Neural cell (in vitro differentiated cells): ENCODE measurements at regions not wholly inside any gene's neighbourhood (a gene's known extent, or its start where the extent isn't known, plus 50 kb on each side); places are given as distances from the start of the nearest gene placed in this dataset.

Experiments
- EP300 ChIP-seq: fragments of 450-650 bp; conservative IDR thresholded peaks from 2 replicates; pipeline ENCODE4 v1.6.1; 2014; ENCODE audit warnings: antibody characterized with exemption, mild to moderate bottlenecking, moderate library complexity; ENCODE audit not compliant: poor library complexity, severe bottlenecking
- EZH2 ChIP-seq: fragments of 200-600, 300-800 bp; shearing (Covaris generic), sonication (generic); IDR thresholded peaks from 2 replicates; pipeline ENCODE4 v1.6.1; 2014; ENCODE audit warnings: antibody characterized with exemption, low read length, borderline replicate concordance, mild to moderate bottlenecking; ENCODE audit not compliant: insufficient read depth, poor library complexity, severe bottlenecking
- MXI1 ChIP-seq: fragments of 450-650 bp; conservative IDR thresholded peaks from 2 replicates; pipeline ENCODE4 v1.6.1; 2014; ENCODE audit warnings: antibody characterized with exemption, mild to moderate bottlenecking; ENCODE audit not compliant: poor library complexity, severe bottlenecking
- RAD21 ChIP-seq: fragments of 450-650 bp; conservative IDR thresholded peaks from 2 replicates; pipeline ENCODE4 v1.6.1; 2014; ENCODE audit warnings: antibody characterized with exemption, mild to moderate bottlenecking, moderate library complexity
- TF ChIP-seq, protein P1 (sequence below): IDR thresholded peaks from 2 replicates; pipeline ENCODE4 v1.6.1; 2012; ENCODE audit warnings: borderline replicate concordance
- TF ChIP-seq, protein P2 (sequence below): fragments of 450-650 bp; IDR thresholded peaks from 2 replicates; pipeline ENCODE4 v1.5.1; 2014; ENCODE audit warnings: antibody characterized with exemption, mild to moderate bottlenecking, moderate library complexity; ENCODE audit not compliant: poor library complexity, severe bottlenecking

DNA sequence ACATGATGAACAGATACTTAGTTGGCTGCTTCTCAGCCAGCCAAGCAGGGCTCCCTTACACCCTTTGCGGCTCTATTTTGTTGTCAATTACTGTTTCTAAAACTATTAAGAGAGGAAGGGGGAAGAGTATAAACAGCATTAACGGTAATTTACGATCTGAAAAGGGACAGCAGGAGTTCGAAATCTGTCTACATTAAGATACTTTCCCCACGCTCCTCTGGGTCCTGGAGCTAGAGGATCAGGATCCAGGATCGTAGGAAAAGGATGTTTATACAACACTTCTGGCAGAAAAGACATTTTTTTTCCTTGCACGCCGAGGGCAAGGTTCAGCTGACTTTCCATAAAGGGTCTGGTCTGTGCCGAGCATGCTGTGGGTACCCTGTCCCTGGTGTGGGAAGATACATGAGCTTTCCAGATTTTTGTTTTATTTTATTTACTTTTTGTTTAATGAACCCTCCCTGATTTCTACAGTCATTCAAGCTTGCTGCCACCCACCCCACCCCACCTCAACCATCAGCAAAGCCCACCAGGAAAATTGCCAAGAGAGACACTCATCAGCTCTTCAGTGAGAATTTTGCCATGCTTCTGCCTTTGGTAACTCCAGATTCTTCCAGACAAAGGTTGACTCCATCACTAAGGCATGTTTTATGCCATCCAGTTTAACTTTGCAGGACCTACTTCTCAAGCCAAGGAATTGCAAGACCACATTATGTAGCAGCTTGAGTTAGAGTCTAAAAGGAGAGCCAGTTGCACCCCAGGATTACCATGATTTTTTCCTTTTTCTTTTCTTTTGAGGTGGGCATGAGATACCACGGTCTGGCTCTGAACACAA is 188.1 kb downstream of the QDPR start:
- TF ChIP-seq, protein P1, sequence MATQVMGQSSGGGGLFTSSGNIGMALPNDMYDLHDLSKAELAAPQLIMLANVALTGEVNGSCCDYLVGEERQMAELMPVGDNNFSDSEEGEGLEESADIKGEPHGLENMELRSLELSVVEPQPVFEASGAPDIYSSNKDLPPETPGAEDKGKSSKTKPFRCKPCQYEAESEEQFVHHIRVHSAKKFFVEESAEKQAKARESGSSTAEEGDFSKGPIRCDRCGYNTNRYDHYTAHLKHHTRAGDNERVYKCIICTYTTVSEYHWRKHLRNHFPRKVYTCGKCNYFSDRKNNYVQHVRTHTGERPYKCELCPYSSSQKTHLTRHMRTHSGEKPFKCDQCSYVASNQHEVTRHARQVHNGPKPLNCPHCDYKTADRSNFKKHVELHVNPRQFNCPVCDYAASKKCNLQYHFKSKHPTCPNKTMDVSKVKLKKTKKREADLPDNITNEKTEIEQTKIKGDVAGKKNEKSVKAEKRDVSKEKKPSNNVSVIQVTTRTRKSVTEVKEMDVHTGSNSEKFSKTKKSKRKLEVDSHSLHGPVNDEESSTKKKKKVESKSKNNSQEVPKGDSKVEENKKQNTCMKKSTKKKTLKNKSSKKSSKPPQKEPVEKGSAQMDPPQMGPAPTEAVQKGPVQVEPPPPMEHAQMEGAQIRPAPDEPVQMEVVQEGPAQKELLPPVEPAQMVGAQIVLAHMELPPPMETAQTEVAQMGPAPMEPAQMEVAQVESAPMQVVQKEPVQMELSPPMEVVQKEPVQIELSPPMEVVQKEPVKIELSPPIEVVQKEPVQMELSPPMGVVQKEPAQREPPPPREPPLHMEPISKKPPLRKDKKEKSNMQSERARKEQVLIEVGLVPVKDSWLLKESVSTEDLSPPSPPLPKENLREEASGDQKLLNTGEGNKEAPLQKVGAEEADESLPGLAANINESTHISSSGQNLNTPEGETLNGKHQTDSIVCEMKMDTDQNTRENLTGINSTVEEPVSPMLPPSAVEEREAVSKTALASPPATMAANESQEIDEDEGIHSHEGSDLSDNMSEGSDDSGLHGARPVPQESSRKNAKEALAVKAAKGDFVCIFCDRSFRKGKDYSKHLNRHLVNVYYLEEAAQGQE: no peak
- TF ChIP-seq, protein P2, sequence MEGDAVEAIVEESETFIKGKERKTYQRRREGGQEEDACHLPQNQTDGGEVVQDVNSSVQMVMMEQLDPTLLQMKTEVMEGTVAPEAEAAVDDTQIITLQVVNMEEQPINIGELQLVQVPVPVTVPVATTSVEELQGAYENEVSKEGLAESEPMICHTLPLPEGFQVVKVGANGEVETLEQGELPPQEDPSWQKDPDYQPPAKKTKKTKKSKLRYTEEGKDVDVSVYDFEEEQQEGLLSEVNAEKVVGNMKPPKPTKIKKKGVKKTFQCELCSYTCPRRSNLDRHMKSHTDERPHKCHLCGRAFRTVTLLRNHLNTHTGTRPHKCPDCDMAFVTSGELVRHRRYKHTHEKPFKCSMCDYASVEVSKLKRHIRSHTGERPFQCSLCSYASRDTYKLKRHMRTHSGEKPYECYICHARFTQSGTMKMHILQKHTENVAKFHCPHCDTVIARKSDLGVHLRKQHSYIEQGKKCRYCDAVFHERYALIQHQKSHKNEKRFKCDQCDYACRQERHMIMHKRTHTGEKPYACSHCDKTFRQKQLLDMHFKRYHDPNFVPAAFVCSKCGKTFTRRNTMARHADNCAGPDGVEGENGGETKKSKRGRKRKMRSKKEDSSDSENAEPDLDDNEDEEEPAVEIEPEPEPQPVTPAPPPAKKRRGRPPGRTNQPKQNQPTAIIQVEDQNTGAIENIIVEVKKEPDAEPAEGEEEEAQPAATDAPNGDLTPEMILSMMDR: no peak
- no peak for TF ChIP-seq MXI1
- no peak for TF ChIP-seq RAD21
- no peak for TF ChIP-seq EZH2
- no peak for TF ChIP-seq EP300
